UCSD-AML1 (cell line): ENCODE measurements at regions not wholly inside any gene's neighbourhood (a gene's known extent, or its start where the extent isn't known, plus 50 kb on each side); places are given as distances from the start of the nearest gene placed in this dataset.

Experiments
- DNase-seq: peaks from one replicate; lab custom pipeline; 2025; ENCODE audit not compliant: unreplicated experiment; lab: John Stamatoyannopoulos, UW

DNA sequence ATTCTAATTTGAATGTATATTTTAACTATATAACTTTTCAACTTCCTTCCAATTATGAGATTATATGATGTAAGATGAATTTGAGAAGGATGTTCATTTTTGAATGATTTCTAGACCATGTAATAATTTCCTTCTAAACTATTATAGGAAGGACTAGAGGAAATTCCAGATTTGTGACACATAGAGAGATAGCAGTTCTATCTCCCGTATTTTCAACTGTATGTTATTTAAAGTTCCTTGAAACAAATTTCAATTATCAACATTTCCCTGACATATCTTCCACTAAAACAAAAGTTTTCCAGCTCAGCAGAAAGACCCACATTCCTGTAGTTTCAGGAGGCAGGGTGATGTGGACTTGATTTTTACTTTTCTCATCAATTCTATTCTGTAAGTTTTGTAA, 396.7 kb upstream of the C1orf87 start:
- no peak for DNase-seq

DNA sequence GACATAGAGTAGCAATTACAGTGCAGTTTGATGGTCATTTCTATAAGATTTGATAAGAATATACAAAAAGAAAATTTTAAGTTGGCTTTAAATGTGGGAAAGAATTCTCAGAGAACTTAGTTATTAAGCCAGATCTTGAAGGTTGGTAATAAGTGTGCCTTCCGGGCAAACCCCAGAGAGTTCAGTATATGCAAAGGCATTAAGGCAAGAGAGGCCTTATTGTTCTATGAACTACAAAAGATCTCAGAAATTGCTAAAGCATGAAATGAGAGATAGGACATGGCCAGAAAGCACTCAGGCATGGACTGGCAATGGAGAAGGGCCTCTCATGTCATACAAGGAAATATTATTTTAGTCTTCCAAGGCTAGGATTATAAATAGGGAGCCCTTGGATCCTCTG, 390.2 kb upstream of the C1orf87 start:
- no peak for DNase-seq

DNA sequence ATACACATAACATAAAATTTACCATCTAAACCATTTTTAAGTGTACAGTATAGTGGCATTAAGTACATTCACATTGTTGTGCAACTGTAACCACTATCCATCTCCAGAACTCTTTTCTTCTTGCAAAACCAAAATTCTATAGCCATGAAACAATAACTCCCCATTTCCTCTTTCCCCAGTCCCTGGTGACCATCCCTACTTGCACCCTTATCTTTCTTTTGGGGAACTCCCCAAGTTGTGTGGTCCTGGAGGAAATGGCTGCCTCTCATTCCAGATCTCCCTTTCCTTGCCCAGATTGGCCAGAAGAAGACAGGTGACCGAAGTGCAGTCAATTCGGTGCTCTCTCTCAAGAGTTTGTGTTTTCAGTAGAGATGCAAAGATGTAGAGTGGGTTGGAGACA, 389.6 kb upstream of the C1orf87 start:
- no peak for DNase-seq

DNA sequence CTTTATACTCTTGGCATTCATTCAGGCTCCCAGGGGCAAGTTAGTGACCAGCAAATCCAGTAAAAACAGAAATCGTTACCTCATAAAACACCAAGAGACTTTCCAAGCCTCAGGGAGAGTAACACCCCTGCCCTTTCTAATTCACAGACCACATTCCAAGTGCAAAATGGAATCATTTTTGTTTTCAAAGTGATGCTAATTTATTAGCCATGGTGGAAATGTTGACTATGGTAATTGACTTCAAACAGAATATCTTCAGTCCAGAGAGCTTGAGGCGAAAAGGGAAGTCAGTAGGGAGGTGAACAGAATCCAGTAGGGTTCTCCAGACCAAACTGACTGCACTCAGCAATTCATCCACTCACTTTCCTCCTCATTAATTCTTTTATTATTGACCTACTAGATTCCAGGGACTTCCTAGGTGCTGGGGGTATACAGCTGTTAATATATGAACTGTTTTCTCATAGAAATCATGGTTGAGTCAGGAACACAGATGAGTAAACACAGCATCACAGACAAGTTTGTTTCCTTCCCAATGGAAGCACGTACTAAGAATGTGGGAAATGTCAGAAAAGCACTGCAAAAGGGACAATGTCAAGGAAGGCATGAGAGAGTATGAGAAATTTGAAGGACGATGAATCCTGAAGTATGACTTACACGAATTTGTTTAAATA, 388.5 kb upstream of the C1orf87 start:
- no peak for DNase-seq

DNA sequence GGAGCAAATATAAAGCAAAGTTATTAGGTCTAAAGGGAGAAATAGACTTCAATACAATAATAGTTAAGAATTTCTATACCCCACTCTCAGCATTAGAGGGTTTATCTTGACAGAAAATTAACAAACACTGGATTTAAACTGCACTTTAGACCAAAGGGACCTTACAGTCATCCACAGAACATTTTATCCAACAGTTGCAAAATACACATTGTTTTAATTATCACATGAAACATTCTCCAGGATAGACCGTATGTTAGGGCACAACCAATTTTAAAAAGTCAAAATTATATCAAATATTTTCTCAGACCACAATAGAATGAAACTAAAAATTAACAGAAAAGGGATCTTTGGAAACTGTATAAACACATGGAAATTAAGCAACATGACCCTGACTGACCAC, 384.5 kb upstream of the C1orf87 start:
- DNase-seq, result no peak

DNA sequence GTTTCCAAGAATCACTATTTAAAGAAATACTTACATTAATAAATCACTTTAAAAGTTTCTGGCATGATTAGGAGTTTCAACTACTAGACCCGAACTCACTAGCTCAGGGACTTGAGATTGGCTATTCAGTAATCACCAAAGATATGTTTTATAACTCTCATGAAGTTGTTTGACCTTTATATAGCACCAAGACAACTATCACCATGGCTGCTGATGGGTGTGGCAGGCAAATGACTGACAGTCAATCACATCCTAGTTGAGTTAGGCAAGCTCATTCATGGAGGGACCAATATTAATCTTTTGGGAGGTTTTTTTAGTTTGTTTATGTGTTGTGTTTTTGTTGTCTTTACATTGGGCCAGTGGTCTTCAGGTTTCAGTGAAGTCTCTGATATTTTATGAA, 376.3 kb upstream of the C1orf87 start:
- DNase-seq, result no peak

DNA sequence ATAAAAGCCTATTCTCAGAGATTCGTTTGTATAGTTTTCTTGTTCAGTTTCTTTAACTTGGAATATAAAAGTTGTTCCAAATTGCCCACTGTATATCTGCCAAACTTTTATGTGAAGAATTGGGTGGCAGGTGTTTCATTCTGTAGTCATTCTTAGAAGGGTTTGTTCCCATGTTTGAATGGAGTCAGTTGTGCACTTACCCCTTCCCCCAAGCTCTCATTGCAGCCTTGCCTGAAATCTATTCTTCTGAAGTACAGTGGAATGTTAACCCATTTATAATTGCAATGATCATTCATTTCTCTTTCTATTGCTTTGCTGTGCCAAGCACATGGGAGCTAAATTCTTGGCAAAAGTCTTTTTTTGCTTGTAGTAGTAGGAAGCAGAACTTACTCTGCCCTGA, 375.3 kb upstream of the C1orf87 start:
- DNase-seq, result no peak

DNA sequence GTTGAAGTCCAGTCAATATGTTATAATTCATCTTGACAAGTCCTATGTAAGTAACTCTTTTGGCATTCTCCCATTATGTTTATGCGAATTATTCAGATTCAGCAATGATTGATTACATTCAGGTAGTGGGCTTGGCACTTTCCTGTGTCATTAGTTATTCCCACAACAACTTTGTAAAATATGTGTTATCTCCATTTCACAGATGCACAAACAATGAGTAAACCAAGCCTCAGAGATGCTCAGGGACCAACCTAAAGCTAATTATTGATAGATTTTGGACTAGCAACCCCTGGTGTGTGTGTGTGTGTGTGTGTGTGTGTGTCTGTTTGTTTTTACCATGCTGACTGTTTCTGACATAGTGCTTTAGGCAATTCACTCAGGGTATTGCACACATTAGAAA, 371.1 kb upstream of the C1orf87 start:
- no peak for DNase-seq

DNA sequence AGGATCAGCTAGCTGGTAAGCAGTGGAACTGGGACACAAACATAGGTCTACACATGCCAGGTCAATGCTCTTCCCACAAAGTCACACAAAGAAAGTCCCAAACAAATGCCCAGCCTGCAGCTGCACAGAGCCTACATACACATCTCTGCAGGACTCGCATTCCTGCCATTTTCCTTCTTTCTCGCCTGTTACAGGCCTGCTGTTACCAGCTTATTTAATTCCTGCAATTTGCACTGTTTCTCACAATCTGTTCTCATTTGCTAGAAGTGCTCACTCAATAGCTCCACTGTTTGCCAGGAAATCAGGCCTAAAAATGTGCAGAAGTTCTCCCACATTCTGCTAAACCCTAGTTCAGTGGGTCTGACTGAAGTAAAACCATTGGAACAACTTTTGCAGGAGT, 362.6 kb upstream of the C1orf87 start:
- DNase-seq, result no peak

DNA sequence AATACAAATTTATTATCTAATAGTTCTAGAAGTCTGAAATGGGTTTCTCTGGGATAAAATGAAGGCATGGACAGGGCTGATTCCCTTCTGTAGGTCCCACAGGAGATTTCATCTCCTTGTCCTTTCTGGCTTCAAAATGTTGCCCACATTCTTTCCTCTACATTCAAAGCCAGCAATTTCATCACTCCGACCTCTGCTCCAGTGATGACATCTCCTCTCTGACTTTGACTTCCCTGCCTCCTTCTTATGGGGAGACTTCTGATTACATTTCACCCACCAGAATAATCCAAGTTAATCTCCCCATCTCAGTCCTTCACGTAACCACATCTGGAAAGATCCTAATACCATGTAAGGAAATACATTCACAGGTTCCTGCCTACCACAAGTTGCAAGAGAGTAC, 358.0 kb upstream of the C1orf87 start:
- no peak for DNase-seq

DNA sequence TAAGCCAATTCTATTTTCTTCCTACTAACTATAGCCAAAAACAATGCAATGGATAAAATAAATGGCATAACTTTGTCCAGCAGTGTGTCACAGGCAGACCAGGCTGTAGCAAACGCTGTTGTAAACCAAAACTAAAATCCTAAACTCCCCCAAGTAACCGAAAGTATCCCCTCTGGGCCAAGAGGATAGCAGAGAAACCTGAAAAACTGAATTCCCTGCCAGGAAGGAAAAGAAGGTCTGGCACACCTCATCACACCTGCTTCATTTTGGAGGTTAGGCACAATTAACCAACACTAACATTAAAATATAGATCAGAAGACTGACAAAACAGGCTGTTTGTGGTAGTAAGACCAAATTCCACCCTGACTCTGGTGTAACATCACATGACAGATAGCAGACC, 356.8 kb upstream of the C1orf87 start:
- no peak for DNase-seq

DNA sequence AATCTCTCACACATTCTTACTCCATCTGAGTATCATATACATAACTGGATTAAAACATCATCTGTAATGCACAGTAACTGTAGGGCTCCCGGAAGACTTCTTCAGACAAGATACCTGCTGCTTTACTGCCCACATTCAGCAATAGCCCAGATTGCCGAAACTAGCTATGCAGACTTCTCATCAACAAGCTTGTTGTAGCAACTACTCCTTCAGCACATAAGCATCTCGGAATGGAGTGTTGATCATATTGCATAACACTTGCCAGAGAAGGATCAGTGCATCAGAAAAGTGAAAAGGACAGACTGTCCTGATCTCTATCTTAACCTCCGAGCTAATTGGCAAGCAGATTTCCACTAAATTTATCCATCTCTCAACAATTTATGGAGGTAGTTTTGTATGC, 354.6 kb upstream of the C1orf87 start:
- DNase-seq, result no peak

DNA sequence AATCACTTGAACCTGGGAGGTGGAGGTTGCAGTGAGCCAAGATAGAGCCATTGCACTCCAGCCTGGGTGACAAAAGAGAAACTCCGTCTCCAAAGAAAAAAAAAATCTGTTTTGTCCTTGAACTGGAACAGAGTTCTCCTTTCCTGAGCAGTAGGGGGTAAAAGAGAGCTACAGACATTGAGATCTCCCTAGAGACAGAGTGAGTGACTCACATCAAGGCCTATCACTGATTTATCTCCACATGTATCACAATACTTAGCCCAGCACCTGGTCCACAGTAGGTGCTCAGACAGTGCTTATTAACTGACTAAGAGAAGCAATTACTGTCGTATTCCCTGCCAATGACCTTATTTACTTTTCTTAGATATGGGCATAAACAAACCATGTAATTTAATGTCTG, 354.1 kb upstream of the C1orf87 start:
- no peak for DNase-seq

DNA sequence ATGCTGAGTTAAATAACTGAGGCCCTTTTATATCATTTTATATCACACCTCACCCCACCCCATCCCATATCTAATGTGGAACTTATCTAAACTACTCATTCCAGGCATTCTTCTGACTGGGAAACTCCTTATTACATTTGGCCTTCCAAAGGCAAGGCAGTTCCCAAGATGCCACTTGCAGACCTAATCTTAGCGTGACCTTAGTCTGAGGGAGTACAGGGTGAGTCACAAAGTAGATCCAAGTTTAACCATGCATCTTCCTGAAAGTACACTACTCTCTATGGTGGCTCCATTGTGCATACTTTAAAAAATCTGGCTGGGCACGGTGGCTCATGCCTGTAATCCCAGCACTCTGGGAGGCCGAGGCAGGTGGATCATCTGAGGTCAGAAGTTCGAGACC, 353.6 kb upstream of the C1orf87 start:
- DNase-seq, result no peak

DNA sequence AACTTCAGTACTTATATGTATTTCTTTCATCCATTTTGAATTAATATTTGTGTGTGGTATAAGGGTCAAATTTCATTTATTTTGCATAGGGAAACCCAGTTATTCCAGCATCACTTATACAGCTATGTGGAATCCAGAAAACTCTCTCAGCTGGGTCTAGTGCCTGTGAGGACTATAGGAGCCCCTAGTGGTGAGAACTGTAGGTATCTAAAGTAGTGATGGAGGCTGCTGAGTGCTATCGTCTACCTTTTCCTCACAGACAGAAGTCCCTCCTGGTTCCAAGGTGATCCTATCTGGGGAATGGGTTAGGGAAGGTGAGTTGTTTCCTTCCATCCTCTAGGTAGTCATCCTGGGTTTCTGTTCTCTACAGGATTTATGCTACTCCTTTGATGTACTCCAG, 352.0 kb upstream of the C1orf87 start:
- no peak for DNase-seq

DNA sequence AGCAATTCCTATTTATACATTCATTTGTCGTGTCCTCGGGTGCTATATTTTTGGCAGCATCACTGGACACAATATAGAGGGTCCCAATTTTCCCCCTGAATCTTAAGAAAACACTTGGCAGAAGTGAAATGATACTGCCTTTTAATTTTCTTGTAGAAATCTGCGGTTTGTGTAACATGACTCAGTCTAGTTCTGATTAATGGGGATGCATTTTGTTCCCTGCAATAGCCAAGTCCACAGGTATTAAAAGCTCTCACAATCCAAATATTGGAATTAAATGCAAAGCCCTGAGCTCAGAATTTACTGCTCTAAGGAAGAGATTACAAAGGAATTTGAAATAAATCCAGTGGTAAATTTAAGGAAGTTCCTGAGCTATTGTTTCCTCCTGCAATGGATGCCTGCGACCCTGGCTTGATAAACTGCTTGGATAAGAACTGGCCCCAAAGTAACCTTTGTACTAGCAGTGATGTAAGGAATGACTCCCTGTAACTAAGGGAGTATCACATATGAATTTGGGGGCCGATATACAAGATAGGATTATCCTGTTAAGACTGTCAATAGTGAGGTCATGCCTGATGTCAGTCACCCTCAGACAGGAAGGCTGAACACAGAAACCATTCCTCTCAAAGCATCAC, 349.7 kb upstream of the C1orf87 start:
- no peak for DNase-seq

DNA sequence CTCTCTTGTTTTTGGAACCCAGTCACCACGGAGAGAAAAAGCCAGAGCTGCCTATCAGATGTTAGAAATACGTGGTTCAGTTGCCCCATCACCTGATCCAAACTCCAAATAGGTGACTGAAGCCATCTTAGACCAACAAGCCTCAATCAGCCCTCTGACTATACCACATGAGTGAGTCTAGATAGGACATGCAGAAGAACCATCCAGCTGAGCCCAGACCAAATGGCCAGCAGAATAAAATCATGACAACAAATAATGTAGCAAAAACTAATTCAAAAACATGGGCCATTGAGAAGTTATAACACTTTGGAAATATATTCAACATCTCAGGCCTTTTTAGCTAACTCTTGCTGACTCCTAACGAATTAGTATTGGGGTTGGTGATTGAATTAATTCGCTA, 348.4 kb upstream of the C1orf87 start:
- no peak for DNase-seq

DNA sequence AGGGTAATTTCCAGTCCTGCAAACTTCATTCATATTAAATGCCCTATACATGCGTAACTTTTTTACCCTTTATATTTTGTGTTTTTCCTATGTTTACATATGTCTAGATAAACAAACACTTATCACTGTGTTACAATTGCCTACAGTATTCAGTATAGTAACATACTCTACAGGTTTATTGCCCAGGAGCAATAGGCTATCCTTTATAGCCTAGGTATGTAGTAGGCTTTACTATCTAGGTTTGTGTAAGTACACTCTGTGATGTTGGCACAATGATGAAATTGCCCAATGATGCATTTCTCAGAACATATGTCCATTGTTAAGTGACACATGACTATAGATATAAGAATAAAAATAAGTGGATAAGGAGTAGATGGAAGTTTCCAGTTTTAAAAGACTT, 345.5 kb upstream of the C1orf87 start:
- no peak for DNase-seq

DNA sequence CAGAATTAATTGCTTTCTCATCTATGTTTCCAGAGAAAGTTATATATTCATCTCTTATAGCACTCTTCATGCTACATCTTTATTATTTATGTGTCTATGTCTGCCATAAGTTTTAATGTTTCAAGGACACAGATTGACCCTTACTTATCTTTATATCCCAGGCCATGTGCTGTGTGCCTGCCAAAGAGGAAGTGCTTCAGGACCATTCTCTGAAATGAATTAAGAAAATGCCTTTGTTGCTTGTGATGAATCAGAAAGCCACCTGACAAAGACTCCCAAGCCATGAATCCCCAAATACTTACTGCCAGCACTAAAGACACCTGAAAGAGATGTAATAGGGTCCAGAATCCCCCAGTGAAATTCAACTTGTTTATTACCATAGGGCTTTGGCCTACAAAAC, 342.1 kb upstream of the C1orf87 start:
- DNase-seq, result no peak

DNA sequence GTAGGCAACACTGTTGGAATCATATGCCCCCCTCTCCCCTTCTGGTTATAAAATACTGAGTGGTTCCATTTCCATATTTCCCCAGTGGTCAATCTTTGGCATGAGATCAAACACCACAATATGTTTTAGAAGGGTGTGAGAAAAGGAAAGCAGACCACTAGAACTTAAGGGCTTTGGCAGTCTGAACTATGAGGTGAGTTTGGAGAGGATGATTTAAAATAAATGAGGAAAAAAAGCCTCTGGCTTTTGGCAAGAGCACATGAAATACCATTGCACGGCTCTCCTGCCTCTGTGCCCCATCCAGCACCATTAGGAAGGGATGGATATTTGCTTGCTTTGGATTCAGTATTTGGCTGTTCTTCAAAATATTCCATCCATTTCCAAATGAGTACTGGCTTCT, 339.5 kb upstream of the C1orf87 start:
- DNase-seq, result no peak

DNA sequence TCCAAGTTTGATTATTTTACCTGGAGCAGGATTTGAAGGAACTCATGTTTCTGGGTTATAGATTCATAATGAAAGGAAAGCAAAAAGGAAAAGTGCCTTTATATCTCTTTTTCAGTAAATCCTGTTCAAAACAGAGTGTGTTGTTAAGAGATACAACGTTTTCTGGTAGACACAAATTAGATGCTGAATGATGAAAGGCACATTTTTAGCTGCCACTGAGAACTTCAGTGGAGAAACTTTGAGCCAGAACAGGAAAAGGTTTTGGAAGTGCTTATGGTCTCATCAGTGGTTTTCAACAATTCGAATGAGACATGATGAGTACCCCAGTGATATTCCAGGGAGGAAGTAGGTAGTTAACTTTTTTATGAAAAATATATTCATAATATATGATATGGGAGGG, 338.0 kb upstream of the C1orf87 start:
- DNase-seq, result no peak

DNA sequence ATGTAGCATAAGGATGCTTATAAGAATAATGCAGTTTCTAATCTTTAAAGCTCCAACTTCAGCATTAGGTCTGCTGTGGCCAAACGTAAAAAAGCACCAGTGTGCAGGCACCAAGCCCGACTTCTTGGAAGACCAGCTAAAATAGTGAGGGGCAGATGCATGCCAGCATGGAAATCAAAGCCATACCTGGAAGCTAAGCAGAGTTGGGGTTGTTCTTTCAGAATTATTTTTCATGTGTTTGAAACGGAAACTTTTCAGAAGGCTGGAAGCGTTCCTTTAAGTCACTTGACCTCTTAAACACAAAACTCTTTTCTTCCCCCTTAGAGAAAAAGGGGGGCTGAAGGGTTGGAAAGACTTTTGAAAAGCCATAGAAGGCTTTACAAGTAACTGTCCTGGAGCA, 329.2 kb upstream of the C1orf87 start:
- no peak for DNase-seq

DNA sequence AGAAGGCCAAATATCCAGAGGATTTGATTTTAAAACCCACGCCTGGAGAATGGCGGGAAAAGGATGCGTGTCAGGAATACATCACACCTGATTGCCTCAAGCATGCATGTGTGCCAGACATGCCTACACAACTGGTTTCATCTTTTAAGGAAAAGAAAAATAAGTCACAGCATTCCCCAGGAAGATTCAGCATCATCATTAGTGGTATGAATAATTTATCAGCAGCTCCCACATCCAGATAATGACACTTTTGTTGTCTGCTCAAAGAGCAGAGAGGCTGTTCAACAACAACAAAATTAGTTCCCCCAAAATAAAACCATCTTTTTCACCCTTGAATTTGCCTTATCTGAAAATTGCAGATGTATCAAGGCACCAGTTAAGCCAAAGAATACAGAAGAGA, 328.6 kb upstream of the C1orf87 start:
- DNase-seq, result no peak
